ENCODE measurements at regions not wholly inside any gene's neighbourhood (a gene's known extent, or its start where the extent isn't known, plus 50 kb on each side); places are given as distances from the start of the nearest gene placed in this dataset.

DNA sequence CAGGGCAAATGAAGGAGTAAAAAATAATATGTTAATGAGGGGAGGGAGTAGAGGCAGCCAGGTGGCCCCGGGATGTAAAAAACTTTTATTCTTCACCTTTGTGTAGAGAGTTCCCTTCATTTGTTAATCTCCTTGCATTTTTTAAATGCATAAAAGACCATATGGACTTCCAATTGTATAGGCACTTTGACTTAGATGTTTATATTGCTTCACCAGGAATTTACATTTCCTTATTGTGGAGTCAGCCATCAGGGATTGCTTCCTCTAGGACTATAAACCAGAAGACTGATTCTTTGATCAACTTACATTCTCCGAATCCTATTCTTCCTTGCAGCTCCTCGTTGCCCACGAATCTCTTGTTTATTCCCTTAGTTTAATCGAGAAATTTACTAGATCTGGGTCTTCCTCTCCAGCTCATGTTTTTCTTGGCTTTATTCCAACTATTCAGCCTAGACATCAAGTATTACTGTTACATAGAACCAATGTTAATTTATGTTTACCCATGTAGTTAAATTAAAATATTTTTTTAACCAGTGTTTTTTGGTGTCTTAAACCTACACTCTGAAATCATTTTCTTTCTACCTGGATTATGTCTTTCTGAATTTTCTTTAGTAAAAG is 1187.0 kb upstream of the SLC10A2 start:
- Histone ChIP-seq H3K4ac (ENCODE audit: low read depth, low read length) (no peak overlapping the region), H2BK15ac (ENCODE audit: low read depth, low read length) (no peak overlapping the region), H2AFZ (replicated peaks; ENCODE audit: low read length, poor library complexity) (no peak overlapping the region), H4K91ac (ENCODE audit: insufficient read depth, low read depth, low read length) (no peak overlapping the region), H3K18ac (ENCODE audit: low read depth, low read length) (no peak overlapping the region), H3K4me1 (ENCODE audit: control insufficient read depth, insufficient read depth, low read length) (no peaks in the 10 kb centered on the region), H3K4me3 (ENCODE audit: insufficient read depth, low read depth, low read length) (no peak overlapping the region), H3K56ac (ENCODE audit: extremely low read depth, insufficient read depth, low read length) (no peak overlapping the region), H2AK5ac (ENCODE audit: low read depth, low read length) (no peak overlapping the region), H4K20me1 (ENCODE audit: insufficient read depth, low read length) (no peaks in the 10 kb centered on the region), H3K14ac (replicated peaks; ENCODE audit: low read depth, low read length) (no peak overlapping the region), H4K5ac (ENCODE audit: low read depth, low read length) (no peak overlapping the region), H3K27me3 (ENCODE audit: control insufficient read depth, insufficient read depth, low read length) (no peaks in the 10 kb centered on the region), H3K36me3 (ENCODE audit: control insufficient read depth, insufficient read depth, low read length) (no peaks in the 10 kb centered on the region), H4K8ac (ENCODE audit: low read depth in 2 of 2, low read length in 2 of 2) (no peak overlapping the region), H3K9me1 (ENCODE audit: insufficient read depth, low read length) (no peaks in the 10 kb centered on the region), H3K27ac (ENCODE audit: insufficient read depth, low read length) (no peak overlapping the region), H3K9ac (ENCODE audit: low read depth, low read length) (no peak overlapping the region), H2BK5ac (ENCODE audit: low read depth, low read length, poor library complexity, severe bottlenecking) (no peak overlapping the region), H3K4me2 (ENCODE audit: low read depth, low read length) (no peak overlapping the region), H3K23ac (ENCODE audit: low read depth, low read length) (no peak overlapping the region), H3K9me3 (ENCODE audit: control insufficient read depth, insufficient read depth, low read length) (no peaks in the 10 kb centered on the region), H3K79me1 (ENCODE audit: low read depth in 1 of 2, low read length in 2 of 2) (no peaks in the 10 kb centered on the region), H2BK120ac (ENCODE audit: low read depth, low read length) (no peak overlapping the region), H2BK20ac (ENCODE audit: low read depth, low read length) (no peak overlapping the region), H2AK9ac (replicated peaks; ENCODE audit: low read depth, low read length, poor library complexity) (no peak overlapping the region)
- ChIA-PET POLR2A (ENCODE audit: unreplicated experiment) (no interaction called here), CTCF (no interaction called here)
- intact Hi-C loops (cut with micrococcal nuclease) (no loop called here), in situ Hi-C loops (cut with MboI; ENCODE audit: low sequenced_read_pairs) (no loop called here), dilution Hi-C loops (cut with HindIII; ENCODE audit: low sequenced_read_pairs, unreplicated experiment) (no loop called here)
- TF ChIP-seq, protein P1, sequence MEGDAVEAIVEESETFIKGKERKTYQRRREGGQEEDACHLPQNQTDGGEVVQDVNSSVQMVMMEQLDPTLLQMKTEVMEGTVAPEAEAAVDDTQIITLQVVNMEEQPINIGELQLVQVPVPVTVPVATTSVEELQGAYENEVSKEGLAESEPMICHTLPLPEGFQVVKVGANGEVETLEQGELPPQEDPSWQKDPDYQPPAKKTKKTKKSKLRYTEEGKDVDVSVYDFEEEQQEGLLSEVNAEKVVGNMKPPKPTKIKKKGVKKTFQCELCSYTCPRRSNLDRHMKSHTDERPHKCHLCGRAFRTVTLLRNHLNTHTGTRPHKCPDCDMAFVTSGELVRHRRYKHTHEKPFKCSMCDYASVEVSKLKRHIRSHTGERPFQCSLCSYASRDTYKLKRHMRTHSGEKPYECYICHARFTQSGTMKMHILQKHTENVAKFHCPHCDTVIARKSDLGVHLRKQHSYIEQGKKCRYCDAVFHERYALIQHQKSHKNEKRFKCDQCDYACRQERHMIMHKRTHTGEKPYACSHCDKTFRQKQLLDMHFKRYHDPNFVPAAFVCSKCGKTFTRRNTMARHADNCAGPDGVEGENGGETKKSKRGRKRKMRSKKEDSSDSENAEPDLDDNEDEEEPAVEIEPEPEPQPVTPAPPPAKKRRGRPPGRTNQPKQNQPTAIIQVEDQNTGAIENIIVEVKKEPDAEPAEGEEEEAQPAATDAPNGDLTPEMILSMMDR (conservative IDR thresholded peaks at IDR 0.05; ENCODE audit: low read depth, low read length) = no peak
- TF ChIP-seq CHD1 (IDR thresholded peaks at IDR 0.05; ENCODE audit: low read depth, low read length) = no peak
- TF ChIP-seq, protein P2, sequence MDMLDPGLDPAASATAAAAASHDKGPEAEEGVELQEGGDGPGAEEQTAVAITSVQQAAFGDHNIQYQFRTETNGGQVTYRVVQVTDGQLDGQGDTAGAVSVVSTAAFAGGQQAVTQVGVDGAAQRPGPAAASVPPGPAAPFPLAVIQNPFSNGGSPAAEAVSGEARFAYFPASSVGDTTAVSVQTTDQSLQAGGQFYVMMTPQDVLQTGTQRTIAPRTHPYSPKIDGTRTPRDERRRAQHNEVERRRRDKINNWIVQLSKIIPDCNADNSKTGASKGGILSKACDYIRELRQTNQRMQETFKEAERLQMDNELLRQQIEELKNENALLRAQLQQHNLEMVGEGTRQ (IDR thresholded peaks at IDR 0.05; ENCODE audit: low read depth, low read length) = no peak
- TF ChIP-seq POLR2A (IDR thresholded peaks at IDR 0.05; ENCODE audit: low read depth, low read length) = no peak
- no peak for TF ChIP-seq FOS (IDR thresholded peaks at IDR 0.05; ENCODE audit: low read depth, low read length)
- TF ChIP-seq CEBPB (IDR thresholded peaks at IDR 0.05; ENCODE audit: low read depth, low read length) = no peak
- TF ChIP-seq MAFK (IDR thresholded peaks at IDR 0.05; ENCODE audit: low read depth, low read length) = no peak
- TF ChIP-seq, protein P3, sequence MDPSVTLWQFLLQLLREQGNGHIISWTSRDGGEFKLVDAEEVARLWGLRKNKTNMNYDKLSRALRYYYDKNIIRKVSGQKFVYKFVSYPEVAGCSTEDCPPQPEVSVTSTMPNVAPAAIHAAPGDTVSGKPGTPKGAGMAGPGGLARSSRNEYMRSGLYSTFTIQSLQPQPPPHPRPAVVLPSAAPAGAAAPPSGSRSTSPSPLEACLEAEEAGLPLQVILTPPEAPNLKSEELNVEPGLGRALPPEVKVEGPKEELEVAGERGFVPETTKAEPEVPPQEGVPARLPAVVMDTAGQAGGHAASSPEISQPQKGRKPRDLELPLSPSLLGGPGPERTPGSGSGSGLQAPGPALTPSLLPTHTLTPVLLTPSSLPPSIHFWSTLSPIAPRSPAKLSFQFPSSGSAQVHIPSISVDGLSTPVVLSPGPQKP (IDR thresholded peaks at IDR 0.05; ENCODE audit: borderline replicate concordance, low read depth, low read length) = no peak
- TF ChIP-seq BHLHE40 (IDR thresholded peaks at IDR 0.05; ENCODE audit: low read depth, low read length) = no peak
- TF ChIP-seq MXI1 (IDR thresholded peaks at IDR 0.05; ENCODE audit: borderline replicate concordance, low read depth, low read length) = no peak
- TF ChIP-seq RFX5 (IDR thresholded peaks at IDR 0.05; ENCODE audit: low read depth, low read length) = no peak
- no peak for TF ChIP-seq NFE2L2 (IDR thresholded peaks at IDR 0.05; ENCODE audit: low read depth, low read length)
- no peak for TF ChIP-seq SMC3 (IDR thresholded peaks at IDR 0.05; ENCODE audit: low read depth, low read length)
- no peak for TF ChIP-seq MAZ (IDR thresholded peaks at IDR 0.05; ENCODE audit: borderline replicate concordance, low read depth, low read length)
- BruUV-seq (replicated peaks) = no TSS peak
- no peak for DNase-seq
- no CpG with 5 or more reads among the region's 5 CpGs for whole genome bisulfite sequencing, 2 experiments (ENCODE audit: extremely low coverage in 2 of 2, insufficient read length in 1 of 2)
- ATAC-seq (ENCODE audit: low read depth) = no peak

All from IMR-90 (cell line).